T-helper 1 cell treated with Interleukin-12 subunit alpha and Interleukin-12 subunit beta and Interleukin-4 antibody, amounts not matched to agents 30 ng/mL and 1 ng/mL, for 36 hours (primary cell): ENCODE measurements at regions not wholly inside any gene's neighbourhood (a gene's known extent, or its start where the extent isn't known, plus 50 kb on each side); places are given as distances from the start of the nearest gene placed in this dataset.

Experiments used
- intact Hi-C: fragments of 100-400 bp; cut with micrococcal nuclease; formaldehyde crosslinking; loops from one replicate; pipeline ENCODE4 v1.15.1; 2024

GRCh38 chr13:109604894-109605293, 181.5 kb downstream of the IRS2 start:
- intact Hi-C loops = no loop called here

- intact Hi-C loops = no loop called here
Observed at GRCh38 chr13:109602356-109602755, 184.0 kb downstream of the IRS2 start.

- intact Hi-C loops = no loop called here
Observed at GRCh38 chr13:109599901-109600657, 186.3 kb downstream of the IRS2 start.

- intact Hi-C loops = no loop called here
Observed at GRCh38 chr13:109595471-109595870, 190.9 kb downstream of the IRS2 start.

GRCh38 chr13:109593230-109593629, 193.2 kb downstream of the IRS2 start:
- intact Hi-C loops = no loop called here

- intact Hi-C loops = no loop called here
Observed at GRCh38 chr13:109592770-109593169, 193.6 kb downstream of the IRS2 start.

GRCh38 chr13:109587689-109588088, 198.7 kb downstream of the IRS2 start:
- intact Hi-C loops = no loop called here

- intact Hi-C loops = no loop called here
Observed at GRCh38 chr13:109586509-109587346, 199.7 kb downstream of the IRS2 start.

- intact Hi-C loops = no loop called here
Observed at GRCh38 chr13:109584844-109585361, 201.5 kb downstream of the IRS2 start.

GRCh38 chr13:109577191-109577700, 209.1 kb downstream of the IRS2 start:
- intact Hi-C loops = no loop called here

- intact Hi-C loops = no loop called here
Observed at GRCh38 chr13:109576331-109576813, 210.0 kb downstream of the IRS2 start.

GRCh38 chr13:109575821-109576220, 210.6 kb downstream of the IRS2 start:
- intact Hi-C loops = no loop called here

- intact Hi-C loops = no loop called here
Observed at GRCh38 chr13:109572389-109572788, 214.0 kb downstream of the IRS2 start.

GRCh38 chr13:109569958-109570711, 216.2 kb downstream of the IRS2 start:
- intact Hi-C loops = loop anchor here (1.0 to 2.0 kb wide), 3 partner anchors 215 to 1355 kb away; partner anchors contain the start of gene LIG4

- intact Hi-C loops = no loop called here
Observed at GRCh38 chr13:109568339-109568818, 218.0 kb downstream of the IRS2 start.

- intact Hi-C loops = no loop called here
Observed at GRCh38 chr13:109567315-109567714, 219.1 kb downstream of the IRS2 start.

- intact Hi-C loops = no loop called here
Observed at GRCh38 chr13:109565877-109566276, 220.5 kb downstream of the IRS2 start.

GRCh38 chr13:109548374-109548773, 238.0 kb downstream of the IRS2 start:
- intact Hi-C loops = no loop called here

- intact Hi-C loops = no loop called here
Observed at GRCh38 chr13:109547942-109548341, 238.4 kb downstream of the IRS2 start.

- intact Hi-C loops = no loop called here
Observed at GRCh38 chr13:109545931-109546330, 240.5 kb downstream of the IRS2 start.

- intact Hi-C loops = no loop called here
Observed at GRCh38 chr13:109541081-109541480, 245.3 kb downstream of the IRS2 start.
